HS-5 (cell line): ENCODE measurements at regions not wholly inside any gene's neighbourhood (a gene's known extent, or its start where the extent isn't known, plus 50 kb on each side); places are given as distances from the start of the nearest gene placed in this dataset.
"Not testable (repeated sequence)": the region's sequence is repeated elsewhere in the genome, so short reads cannot be mapped to it uniquely, and the experiment has no call there.

Experiments used
- DNase-seq: peaks from one replicate; pipeline ENCODE4 v3.0.0-alpha.2; 2012; ENCODE audit warnings: low read depth

DNA sequence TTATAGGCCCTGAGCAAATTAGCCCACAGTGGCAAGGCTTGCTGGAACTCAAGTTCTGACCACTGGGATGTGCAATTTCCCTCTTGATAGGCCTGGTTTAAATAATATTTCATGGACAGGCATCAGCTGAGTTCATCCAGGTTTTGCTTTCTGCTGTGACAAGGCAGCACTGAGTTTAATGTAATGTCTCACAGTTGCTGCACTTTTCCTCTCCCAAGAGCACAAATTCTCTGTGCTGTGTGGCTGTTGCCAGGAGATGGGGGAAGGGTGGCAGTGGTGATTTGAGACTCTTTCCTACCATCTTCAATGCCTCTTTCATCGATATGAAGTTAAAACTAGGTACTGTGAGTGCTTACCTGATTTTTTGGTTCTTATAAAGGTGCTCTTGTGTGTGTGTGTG is 272.8 kb upstream of the STXBP6 start:
- DNase-seq = no peak

DNA sequence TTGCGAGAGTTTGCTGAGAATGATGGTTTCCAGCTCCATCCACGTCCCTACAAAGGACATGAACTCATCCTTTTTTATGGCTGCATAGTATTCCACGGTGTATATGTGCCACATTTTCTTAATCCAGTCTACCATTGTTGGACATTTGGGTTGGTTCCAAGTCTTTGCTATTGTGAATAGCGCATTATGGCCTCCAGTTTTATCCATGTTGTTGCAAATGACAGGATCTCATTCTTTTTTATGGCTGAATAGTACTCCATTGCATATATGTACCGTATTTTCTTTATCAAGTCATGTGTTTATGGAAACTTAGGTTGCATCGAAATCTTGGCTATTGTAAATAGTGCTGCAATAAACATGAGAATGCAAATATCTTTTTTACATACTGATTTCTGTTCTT is 266.1 kb upstream of the STXBP6 start:
- not testable (repeated sequence) for DNase-seq

DNA sequence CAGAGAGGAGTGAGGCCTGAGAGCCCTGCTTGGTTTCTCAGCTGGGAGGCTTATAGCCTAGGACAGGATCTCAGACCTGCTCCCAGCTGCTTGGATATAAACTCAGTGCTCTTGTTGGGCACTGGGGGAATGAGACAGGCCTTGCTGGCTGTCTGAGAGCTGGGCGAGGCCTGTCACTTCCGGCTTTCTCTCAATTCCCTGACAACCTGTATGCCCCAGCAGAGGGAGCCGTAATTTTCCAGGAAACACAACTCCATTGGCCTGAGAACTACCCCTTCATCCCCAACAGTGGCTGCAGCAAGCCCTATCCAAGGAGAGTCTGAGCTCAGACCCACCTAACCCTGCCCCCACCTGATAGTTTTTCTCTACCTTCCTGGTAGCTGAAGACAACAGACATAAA is 258.3 kb upstream of the STXBP6 start:
- DNase-seq = no peak

DNA sequence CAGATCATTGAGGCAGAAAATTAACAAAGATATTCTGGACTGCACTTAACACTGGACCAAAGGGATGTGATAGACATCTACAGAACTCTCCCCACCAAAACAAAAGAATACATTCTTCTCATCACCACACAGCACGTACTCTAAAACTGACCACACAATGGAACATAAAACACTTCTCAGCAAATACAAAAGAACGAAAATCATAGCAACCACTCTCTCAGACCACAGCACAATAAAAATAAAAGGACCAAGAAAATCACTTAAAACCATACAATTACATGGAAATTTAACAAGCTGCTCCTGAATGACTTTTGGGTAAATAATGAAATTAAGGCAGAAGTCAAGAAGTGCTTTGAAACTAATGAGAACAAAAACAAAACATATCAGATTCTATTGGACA is 254.0 kb upstream of the STXBP6 start:
- no peak for DNase-seq

GRCh38 chr14:25298238-25298637 is 248.3 kb upstream of the STXBP6 start:
- DNase-seq = no peak

GRCh38 chr14:25290154-25290553 is 240.2 kb upstream of the STXBP6 start:
- not testable (repeated sequence) for DNase-seq

GRCh38 chr14:25274529-25274928 is 224.6 kb upstream of the STXBP6 start:
- DNase-seq = no peak

- DNase-seq = no peak
Observed at GRCh38 chr14:25267186-25267585, 217.2 kb upstream of the STXBP6 start.

- DNase-seq = no peak
Observed at GRCh38 chr14:25259470-25259869, 209.5 kb upstream of the STXBP6 start.

DNA sequence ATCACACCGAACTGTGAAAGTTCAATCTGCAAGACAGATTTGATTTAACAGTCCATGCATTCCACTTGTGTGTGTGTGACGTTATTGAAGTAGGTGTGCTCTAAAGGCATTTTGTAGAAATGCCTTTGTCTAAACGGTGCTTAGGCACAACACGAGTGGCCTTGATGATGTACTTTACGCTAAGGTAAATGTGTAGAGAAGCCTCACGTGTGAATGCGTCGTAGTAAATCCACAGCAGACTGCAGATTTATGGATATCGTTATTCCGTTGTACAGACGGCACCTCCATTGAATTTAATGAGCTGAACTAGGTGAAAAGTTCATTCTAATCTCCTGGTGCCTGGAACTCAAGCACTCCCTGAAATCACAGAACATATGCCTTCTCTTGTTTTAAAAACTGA is 202.8 kb upstream of the STXBP6 start:
- no peak for DNase-seq

DNA sequence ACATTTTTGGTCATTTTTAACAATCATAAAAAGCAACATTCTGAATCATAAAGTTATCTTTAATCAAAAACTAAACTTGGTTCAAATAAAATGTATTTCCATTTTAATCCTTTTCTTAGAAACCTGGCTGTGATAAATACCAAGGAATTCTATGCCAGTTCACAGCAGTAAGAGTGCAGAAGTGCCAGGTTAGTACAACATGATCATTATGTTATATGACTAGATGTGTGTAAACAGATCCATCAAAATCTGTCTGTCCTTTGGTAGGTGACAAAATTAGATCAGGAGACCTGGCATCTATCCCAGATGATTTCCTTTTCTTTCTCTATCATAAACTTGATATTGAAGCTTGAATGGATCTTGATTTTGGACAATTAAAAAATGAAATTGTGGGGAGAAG is 200.6 kb upstream of the STXBP6 start:
- DNase-seq = no peak

- DNase-seq = no peak
Observed at GRCh38 chr14:25247609-25248008, 197.7 kb upstream of the STXBP6 start.

DNA sequence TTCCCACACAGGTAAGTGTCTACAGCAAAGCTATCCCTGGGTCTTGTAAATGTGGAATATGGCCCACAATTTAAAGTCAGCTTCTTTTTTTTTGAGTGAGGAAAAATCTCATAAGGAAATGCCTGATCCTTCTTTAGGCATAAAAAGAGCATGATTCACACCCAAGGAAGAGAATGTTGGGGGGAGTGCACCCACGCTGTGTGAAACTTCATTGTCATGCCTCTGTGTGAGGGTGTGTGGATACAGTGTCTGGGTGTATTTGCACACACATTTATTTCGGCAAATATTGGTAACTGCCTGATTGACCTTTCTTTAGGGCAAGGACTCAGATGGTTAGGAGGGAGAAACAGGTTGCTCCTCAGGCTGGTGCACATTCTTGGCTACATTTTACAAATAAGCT is 196.8 kb upstream of the STXBP6 start:
- no peak for DNase-seq

- no peak for DNase-seq
Observed at GRCh38 chr14:25239170-25239569, 189.2 kb upstream of the STXBP6 start.

DNA sequence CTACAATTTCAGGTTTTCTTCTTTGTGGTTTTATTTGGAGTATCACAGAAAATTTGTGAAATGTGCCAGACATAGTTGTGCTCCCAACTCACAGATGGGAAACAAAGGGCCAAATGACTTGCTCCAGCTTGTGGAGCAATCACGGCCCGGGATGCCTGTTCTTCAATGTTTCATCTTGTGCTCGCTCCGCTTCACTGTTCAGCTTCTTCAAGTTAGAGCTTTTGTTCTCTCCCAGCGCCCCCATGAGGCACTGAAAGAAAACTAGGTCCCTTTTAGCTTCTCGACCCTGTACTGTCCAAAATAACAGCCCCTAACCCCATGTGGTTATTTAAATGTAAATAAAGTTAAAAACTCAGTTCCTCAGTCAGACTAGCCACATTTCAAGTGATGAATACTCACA is 187.9 kb upstream of the STXBP6 start:
- no peak for DNase-seq

- no peak for DNase-seq
Observed at GRCh38 chr14:25233613-25234012, 183.7 kb upstream of the STXBP6 start.

- no peak for DNase-seq
Observed at GRCh38 chr14:25231004-25231403, 181.1 kb upstream of the STXBP6 start.

- DNase-seq = no peak
Observed at GRCh38 chr14:25226214-25226613, 176.3 kb upstream of the STXBP6 start.

GRCh38 chr14:25222256-25222655 is 172.3 kb upstream of the STXBP6 start:
- no peak for DNase-seq

- DNase-seq = no peak
Observed at GRCh38 chr14:25220514-25220913, 170.6 kb upstream of the STXBP6 start.

- no peak for DNase-seq
Observed at GRCh38 chr14:25215607-25216006, 165.7 kb upstream of the STXBP6 start.

DNA sequence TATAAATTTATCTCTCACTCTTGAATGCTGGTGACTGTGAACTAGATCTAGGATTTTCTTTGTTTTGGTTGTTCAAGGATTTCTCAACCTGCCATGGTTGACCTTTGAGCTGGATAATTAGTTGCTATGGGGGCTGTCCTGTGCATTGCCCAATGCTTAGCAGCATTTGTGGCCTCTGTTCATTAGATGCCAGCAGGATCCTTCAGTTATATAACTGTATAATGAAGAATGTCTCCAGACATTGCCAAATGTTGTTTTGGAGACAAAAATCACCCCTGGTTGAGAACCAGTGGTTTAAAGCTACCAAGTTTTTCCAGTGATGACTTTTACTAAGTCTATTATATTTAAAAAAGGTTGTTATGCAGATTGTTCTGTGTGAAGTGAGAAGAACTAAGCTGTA is 147.9 kb upstream of the STXBP6 start:
- DNase-seq = no peak

GRCh38 chr14:25180221-25180620 is 130.3 kb upstream of the STXBP6 start:
- no peak for DNase-seq

GRCh38 chr14:25178255-25178654 is 128.3 kb upstream of the STXBP6 start:
- no peak for DNase-seq
